ENCODE measurements at regions not wholly inside any gene's neighbourhood (a gene's known extent, or its start where the extent isn't known, plus 50 kb on each side); places are given as distances from the start of the nearest gene placed in this dataset.

DNA sequence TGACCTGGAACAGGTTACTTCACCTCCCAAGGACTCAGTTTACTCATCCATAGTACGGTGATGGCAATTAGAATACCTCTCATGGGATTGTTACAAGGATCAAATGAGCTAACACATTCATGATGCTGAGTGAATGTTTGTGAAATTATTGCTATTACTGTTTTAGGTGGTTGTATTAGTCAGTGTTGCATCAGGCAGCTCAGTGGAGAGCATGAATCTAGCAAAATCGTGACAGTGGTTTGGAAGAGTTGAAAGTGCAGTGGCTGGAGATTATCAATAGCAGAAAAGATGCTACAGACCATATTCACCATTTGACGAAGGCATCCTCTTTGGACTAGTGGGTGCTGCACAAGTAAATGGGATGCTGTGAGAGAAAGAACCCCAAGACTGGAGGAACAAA, 50.4 kb upstream of the CTNNBL1 start:
- DNase-seq = no peak

DNA sequence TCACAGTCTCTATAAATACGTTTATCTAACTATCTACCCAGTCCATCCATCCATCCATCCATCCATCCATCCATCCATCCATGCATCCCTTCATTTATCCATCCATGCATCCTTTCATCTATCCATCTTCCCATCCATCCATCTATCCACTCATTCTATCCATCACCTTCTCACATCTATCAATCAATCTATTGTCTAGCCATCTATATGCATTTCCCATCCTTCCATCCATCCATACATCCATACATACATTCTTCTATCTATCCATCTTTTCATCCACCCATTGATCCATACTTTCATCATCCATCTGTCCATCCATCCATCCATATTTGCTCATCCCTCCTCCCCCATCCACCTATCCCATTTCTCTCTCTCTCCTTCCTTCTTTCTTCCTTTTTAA, 51.6 kb upstream of the CTNNBL1 start:
- no peak for DNase-seq

DNA sequence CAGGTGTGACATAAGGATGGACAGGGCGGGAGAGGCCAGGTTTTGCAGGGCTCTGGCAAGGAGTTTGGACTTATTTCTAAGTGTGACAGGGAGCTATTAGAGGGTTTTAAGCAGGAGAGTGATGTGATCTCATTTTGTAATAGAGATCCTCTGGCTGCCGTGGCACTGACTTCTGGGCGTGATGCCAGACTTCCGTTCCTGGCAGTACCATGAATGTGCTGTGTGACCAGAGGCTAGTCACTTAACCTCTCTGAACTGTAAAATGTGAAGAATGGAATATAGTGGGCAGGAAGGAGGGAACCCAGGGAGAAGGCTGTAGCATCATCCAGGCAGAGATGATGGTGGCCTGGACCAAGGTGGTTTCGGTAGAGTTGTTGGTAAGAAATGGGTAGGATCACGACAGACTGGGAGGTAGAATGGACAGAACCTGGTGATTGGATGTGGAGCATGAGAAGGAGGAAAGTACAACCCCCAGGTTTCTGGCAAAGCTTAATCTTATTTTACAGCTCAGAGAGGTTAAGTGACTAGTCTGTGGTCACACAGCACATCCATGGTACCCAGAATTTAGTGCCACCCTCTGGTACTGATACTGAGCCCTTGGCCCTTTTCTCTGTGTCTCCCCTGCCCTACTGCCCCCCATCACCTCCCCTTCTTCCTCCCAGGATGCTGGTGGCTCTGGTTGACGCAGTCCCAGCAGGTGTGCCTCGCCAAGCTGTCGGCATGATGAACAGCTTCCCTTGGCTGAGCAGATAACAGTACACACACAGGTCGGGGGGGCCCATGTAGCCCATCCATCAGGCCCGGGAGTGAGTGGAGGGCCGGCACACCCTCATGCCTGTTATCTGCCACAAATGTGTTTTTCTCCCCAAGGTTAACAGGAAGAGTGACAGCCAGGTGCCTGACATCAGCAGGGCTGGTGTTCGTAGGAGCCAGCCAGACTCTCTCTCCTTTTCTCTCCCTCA, 52.9 kb upstream of the CTNNBL1 start:
- peak; percentile 25 for DNase-seq

DNA sequence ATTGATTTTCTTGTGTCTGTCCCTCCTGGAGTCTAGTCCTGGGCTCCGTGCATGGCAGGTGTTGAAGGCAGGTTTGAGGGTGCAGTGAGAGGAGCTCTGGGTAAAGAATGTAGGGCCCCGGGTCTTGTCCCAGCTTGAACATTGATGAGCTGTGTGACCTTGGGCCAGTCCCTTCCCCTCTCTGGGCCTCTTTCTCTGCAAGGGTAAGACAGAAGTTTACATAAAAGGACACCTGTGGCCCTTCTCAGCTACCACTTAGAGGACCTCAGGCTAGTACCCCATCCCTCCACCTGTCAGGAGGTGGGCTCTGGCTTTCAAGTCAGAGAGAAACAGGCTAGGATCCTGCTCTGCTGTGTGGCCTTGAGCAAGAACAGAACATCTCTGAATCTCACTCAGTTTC, 55.3 kb upstream of the CTNNBL1 start:
- no peak for DNase-seq

DNA sequence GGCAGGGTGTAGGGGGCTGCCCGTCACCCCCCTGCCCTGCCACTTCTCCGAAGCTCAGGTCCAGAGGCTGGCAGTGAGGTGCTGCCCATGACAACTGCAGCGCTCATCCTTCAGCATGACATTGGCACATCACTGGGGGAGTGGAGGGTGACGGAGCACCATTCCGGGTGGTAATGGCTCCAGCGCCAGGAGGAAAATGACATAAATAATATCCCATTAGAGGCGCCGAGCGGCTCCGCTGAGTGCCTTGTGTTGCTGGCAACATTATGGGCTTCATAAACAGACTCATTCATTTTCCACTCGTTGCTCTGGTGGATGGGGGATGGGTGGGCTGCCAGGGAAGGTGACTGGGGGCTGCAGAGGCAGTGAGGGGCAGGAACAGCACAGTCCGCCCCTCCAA, 56.9 kb upstream of the CTNNBL1 start:
- DNase-seq = peak; percentile 20

DNA sequence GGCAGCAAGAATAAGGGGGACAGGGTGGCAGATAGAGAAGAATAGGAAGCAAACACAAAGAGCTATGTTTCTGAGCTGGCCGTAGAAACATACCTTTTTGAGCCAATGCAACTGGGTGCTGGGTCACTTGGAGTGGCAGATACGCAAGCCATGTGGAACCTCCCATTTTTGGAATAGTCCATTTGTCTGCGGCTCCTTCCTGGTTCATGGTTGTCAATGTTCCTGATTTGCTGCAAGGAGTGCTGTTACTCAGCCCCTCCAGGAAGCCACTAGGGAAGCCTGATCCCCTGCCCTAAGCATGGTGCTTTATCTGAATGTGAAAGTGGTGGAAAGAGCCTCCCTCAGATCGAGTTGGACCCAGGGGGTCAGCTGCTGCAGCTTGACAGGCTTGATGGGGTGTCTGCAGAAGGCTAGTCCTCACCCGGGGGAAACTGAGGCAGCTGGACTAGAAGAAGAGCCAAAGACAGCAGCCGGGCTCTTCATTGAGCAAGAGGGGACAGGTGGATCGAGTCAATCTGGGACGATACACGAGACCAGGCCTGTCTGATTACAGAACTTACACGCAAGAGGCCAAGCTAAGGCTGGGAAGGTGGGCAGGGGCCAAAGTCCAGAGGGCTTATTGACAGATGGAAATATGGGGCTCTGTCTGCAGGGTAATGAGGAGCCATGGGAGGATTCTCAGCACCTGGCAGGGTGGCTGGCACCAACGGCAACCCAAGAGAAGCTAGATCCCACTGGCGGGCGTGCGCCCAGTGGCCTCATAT, 57.4 kb upstream of the CTNNBL1 start:
- DNase-seq = no peak

DNA sequence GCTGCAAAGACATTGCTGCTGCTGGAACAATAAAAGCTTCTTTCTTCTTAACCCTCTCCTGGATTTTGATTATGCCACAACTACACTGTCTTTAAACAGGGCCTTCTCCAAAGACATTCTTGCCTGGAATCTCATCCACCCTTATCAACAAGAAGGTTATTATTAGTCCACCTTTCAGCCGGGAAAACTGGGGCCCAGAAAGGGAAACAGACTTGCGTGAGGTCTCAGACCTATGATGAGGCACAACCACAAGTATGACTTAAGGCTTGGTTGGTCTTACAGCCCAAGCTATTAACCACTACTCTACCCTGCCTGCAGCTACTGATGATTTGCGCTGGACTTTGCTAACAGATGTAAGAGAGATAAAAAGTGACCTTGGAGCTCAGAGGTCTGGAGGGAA, 62.8 kb upstream of the CTNNBL1 start:
- DNase-seq = no peak

DNA sequence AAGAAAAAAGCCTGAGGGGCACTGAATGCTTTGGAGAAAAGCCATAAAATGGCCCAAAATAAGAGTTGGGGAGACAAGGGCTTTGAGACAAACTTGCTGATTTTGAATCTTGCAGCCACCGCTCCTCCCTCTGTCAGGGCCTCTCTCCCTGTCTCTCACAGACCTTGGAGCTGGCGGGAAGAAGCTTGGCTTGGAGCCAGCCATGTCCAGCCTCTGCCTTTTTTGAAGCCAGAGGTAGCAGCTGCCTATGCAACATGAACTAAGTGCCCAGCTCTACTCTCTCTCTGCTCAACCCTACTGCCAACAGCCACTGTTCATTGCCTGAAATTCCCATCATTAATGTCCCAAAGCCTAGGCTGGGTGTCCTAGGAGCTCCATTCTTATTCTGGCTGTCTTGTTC, 63.7 kb upstream of the CTNNBL1 start:
- DNase-seq = peak; percentile 63

DNA sequence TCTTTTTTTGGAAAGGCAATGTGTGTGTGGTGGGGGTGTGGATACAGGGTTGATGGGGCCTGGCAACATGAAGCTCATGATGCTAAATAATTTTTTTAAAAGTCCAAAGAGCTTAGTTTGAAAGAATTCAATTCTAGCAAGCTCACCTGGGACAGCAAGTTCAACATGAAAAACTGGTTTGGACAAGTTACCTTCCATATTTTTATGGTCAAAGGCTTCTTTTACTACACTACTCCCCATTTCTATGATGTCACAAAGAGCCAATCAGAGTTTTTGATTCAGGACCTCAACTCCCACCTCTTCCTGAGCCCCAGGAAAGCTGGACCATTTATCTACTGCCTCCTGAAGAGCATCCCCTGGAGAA, 66.1 kb upstream of the CTNNBL1 start:
- no peak for DNase-seq

DNA sequence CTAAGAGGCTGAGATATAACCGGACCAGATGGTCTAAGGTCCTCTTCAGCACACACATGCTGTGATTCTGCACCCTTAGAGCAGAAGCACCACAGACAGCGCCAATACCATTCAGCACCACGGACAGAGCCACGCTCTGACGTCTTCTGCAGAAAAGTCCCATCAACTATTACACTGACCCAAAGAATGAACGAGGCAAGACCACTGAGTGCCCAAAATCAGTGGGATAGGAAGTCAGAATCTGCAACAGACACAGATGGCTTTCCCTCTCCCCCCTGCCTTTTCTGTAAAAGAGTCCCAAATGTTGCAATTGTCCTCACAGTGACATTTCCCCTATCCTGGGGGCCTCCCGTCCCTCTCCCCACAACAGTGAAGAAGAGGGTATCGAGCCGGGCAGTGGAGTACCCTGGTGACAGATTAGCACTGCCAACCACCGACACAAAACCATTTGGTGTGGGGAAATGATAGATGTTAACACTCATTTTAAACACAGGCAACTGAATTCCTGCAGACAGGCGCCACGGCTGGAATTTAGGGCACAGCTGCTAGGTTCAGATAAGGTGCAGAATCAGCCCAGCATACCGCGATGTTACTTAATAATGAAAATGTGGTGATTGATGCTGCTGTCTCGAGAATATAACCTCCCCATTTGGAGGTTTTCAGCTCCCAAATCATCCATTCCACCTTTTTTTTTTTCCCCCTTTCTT, 66.6 kb upstream of the CTNNBL1 start:
- no peak for DNase-seq

DNA sequence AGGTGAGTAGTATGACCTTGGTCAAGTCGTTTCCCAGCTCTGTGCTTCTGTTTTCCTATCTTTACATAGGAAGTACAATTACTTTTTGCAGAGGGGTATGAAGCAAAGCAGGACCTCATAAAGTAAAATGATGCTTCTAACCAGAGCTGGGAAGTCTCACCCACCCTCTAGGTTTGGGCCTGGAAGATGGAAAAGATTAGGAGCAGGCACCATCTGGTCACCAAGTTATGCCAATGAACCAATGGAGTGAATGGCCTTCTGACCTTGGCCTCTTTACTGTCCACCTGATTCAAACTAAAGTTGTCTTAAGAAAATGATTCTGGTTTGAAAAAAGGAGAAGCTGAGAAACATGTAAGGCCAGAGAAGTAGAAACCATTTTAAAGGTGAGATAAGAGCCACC, 68.9 kb upstream of the CTNNBL1 start:
- DNase-seq = no peak

DNA sequence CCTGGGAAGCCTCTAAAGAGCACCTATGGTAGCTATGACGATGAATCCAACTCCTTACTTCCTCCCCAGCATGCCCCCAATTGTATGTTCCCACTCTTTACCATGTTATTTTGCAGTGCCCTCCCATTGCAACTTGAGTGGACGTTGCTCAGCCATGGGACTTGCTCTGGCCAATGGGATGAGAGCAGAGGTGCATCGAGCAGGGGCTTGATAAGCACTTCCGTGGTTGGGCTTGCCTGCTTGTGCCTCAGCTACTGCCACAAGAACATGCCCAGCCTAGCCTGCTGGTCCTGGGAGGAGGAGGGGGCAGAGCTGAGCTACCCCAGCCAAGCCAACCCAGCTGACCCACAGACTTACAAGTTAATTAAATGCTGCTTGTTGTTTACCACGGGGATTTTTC, 71.1 kb upstream of the CTNNBL1 start:
- no peak for DNase-seq

DNA sequence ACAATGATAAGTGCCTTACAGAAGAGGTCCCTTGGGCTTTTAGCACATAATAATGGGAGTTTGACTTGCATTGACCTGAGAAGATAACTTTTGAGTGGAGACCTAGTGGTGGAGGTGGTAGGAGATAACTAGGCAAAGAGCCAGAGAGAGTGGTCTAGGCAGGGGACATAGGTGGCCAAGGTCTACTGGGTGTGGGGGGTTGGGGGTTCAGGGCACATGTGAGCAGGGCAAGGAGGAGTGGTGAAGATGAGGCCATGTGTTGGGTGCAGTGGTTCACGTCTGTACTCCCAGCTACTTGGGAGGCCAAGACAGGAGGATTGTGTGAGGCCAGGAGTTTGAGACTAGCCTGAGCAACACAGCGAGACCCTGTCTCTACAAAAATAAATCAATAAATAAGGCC, 74.3 kb upstream of the CTNNBL1 start:
- no peak for DNase-seq

DNA sequence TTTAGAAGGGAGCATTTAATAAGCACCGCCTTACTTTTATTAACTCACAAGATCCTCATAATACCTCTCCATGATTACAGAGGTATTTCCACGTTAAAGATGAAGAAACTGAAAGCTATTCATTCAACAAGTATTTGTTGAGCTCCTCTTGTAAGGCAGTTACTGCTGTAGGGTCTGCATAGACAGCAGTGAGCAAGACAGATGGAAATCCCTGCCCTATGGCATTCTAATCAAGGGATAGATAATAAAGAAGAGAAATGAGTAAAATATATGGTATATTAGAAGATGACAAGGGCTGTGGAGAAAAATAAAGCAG, 77.8 kb upstream of the CTNNBL1 start:
- DNase-seq = no peak

DNA sequence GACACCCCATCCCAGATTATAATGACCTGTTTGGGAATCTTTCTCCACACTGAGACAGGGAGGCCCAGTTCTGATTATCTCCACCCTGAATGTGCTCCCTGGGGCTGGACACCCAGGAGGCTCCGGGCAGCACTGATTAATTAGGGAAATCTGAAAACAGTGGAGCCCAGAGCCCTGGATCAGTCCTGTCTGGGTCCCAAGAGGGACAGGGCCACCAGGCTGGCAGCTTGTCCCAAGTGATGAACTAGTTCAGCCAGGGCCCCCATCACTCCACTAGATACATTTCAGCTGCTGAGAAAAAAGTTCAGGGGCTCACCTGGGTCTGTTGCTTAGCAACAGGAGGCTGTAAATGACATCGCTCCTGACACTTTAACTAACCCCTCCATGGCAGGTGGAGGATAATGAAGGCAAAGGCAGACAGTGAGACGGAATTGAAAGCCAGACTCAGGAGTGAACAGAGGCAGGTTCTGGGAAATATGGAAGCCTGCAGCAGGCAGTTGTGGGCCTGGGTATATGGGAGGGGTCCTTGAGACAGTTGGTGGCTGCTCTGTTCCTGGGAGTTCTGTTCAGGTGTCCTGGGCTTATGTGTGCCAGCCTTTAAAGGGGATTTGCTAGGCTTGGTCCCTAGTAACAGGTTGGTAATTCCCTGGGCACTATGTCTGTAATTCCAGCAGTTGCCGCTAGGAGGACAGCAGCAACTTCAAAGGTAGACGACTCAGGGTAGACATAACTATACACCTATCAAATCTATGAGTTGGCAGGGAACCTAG, 78.3 kb upstream of the CTNNBL1 start:
- DNase-seq = no peak

DNA sequence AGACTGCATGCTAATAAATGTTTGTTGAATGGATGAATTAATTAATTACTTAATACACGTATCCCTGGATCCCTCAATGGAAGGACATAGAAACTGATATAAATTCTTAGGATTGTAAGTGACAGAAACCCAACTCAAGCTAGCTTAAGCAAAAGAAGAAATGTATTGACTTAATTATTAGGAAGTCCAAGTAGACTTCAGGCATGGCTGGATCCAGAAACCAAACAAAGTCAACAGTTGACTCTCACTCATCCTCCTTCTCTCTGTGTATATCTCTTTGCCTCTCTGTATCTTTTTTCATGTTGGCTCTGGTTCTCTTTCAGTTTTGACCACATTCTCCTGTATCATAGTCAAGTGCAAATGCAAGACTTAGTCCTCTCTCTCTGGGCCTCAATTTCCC, 82.0 kb upstream of the CTNNBL1 start:
- no peak for DNase-seq

DNA sequence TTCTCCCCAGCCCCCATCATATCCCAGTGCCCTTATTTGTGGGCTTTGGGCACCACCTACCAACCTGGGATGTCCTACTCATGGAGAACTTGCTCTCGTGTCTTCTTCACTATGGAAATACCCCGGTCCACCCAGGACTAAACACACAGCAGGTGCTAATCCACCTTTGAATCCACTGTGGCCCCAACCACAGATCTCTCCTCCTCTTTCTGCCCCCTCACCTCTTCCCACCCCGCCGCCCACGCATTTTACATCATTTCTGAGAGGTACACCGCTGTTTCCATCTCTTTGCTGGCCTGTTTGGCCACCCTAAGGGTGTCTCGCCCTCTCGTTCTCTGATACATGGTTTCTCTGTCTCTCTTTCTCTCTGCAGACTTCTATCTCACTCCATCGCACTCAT, 82.5 kb upstream of the CTNNBL1 start:
- no peak for DNase-seq

DNA sequence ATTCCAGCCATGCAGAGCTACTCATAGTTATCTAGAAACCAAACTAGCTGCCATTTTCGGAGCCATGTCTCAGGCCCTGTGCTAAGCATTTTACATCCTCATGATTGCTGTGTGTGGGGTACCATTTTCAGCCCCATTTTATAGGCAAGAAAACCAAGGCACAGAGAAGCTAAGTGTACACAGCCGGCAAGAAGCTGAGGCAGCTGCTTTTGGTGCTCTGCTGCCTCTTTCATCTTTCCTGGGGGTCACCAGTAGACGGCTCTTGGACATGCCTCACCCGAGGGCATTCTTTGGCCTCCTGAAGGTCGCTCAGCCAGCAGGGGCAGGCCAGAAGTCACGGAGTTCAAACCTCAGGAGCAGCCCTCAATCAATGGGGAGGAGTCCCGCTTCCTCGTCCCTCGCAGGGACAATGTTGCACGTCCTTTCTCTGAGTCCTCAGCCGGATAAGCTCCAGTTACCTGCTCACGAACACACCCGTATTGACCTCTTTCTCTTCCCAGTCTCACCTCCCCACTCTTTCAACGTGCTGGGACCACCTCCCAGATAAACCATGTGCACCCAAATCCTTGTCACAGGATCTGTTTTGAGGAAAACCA, 82.6 kb upstream of the BLCAP start:
- no peak for DNase-seq

DNA sequence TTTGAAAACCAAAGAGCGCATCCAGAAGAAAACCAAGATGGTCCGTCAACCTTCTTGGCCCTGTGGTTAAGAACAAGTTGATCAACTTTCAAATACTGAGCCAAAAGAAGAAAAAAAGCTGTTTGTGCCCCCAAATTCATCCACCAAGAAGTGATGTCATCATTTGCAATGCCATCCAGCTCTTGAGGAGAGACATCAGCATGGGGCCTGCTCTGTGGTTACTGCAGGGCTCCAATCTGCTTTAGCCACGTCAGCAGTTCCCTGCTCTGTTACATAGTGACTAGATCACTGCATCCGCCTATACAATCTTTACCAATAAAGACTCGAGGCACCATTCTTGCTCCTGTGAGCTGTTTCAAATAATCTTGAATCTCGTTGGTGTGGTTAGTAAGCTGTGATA, 75.0 kb upstream of the BLCAP start:
- DNase-seq = no peak

DNA sequence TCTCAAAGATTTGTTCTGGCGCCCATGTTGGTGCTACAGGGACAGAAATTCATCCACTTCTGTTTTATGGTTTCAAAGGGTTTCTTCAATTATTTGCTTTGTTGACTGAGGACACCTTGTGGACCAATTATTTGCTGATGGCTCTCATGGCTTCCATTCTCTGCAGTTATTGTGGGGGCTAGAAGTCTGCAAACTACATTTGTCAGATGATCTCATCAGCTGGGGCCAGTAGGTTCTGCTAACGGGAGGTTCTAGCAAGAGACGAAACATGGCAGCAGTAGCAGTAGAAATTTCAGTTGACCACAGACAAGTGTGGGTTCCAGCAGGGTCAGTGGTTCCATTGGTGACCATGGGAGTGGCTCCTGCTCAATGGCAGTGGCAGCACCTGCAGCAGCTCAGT, 72.8 kb upstream of the BLCAP start:
- DNase-seq = no peak

DNA sequence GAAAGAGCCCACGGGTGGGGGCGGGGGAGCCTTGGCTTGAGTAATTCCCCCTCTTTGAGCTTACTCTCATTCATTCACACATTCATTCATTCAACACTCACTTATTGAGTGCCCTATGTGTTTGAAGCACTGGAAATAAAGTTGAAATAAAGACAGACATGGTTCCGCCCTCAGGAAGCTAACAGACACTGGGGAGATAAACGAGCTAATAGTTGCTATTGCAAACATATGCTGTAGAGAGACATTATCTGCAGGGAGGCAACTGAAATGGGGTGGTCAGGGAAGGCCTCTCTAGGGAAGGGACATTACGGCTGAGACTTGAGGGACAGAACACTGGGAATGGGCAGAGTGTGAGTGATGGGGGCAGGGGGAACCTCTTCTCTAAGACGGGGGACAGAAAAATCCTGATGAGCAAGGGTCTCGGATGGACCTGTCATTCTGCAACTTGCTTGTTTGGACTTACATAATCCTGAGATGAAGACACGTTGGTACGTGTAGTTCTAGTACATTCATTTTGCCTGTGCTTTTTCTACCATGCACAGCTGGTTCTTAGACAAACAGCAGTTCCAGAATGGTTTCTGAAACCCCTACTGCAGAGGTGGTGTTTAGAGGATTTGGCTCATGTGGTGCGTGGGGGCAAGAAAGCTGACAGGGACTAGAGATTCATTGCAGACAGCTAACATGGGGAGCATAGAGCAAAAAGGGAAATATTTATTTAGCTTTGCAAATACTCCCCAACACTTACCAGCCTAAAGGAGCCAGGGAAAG, 71.1 kb upstream of the BLCAP start:
- no peak for DNase-seq

DNA sequence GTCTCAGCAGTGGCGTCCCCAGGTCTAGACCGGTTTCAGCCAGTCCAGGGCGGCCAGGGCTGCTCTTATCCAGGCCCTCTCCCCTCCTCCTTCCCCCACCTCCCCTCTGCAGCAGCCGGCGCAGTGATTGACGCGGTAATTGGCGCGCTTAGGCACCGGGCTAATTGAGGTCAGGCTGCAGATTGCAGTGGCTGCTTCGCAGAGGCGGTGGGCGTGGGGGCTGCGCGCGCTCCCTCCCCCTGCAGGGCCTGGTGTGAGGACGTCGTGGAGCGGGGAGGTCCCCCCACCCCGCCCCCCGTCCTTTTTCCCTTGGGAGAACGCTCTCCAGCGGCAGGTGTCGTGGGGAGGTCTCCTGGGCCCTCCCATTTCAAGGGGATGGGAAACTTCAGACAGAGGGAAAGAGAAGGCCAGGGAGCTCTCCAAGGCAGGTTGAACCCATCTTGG, 70.4 kb upstream of the BLCAP start:
- peak; percentile 78 for DNase-seq

All from NCI-H1092 treated with DMSO at 0.1 percent for 48 hours (cell line).